Breast epithelium (tissue), 3 donors: ENCODE measurements at regions not wholly inside any gene's neighbourhood (a gene's known extent, or its start where the extent isn't known, plus 50 kb on each side); places are given as distances from the start of the nearest gene placed in this dataset.

Experiments used
- CTCF ChIP-seq, 3 donors: fragments of 450-650 bp; IDR thresholded peaks; one replicate each; pipeline ENCODE4 v1.5.1; 2016 to 2017; ENCODE audit warnings: antibody characterized with exemption in 3 of 3, mild to moderate bottlenecking in 3 of 3, moderate library complexity in 3 of 3
- POLR2A ChIP-seq: fragments of 450-650 bp; IDR thresholded peaks from one replicate; pipeline ENCODE4 v1.6.1; 2016; ENCODE audit warnings: antibody characterized with exemption, mild to moderate bottlenecking, moderate library complexity

DNA sequence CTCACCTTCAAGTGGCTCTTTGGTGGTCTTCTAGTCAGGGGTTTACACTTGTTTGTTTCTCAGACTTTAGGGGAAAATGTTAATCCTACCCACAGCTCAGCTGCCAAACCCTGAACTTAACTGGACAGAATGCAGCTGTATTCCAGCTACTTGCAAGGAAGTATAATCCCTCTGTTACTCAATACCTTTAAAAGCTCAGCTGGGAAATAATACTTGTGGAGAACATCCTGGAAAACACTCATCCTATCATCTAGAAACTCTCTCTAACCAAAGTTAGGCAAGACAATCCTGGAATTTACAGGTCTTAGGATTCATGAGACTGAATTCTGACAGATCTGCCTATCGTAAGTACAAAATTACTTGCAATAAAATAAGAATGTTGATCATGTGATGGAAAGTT is 404.1 kb downstream of the ADAMTS20 start:
- TF ChIP-seq CTCF (IDR thresholded peaks at IDR 0.05) (no peak), POLR2A (no peak)
